ENCODE measurements at regions not wholly inside any gene's neighbourhood (a gene's known extent, or its start where the extent isn't known, plus 50 kb on each side); places are given as distances from the start of the nearest gene placed in this dataset.

DNA sequence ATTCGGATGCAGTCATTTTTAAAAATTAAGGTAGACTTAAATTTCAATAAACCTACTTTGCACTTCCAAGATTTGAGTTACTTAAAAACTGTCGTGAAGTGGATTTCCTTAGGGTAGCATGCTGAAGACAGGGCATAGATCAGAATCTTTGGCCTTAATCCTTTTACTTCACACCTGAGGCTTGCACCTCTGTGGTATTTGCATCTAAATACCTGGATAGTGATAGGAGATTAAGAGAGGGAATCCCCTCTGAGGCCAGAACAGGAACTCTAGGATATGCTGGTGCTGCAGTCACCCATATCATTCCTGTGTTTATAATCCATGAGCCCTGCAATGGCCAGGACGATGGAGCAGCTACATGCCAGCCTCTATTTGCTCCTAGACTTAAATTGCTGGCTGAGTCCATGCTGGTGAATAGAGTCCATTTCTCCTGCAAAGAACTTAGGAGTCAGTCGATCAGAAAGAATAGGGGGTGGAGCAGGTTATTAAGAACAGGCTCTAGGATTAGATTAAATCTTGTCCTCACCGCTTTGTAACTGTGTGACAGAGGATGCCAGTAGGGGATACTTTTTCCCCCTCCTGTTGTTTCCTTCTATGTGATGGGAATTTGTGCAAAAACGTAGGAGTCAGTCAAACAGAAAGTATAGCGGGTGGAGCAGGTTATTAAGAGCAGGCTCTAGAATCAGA lies 333.6 kb downstream of the DUSP10 start:
- FAIRE-seq (no peak), DNase-seq (ENCODE audit: low spot score) (no peak), ATAC-seq (no peak)
- POLR2A ChIA-PET = no interaction called here
- no peaks in the 10 kb centered on the region for H3K79me2 ChIP-seq (ENCODE audit: insufficient read depth, low read length)
- CTCF ChIA-PET (ENCODE audit: low intra/inter-chr PET ratio, low total read pairs) = no interaction called here
- in situ Hi-C loops (cut with HindIII; ENCODE audit: extremely low pct_ligation_motif_present, low pct_unique_long_range_greater_than_20kb) (no loop called here), intact Hi-C loops (cut with micrococcal nuclease; ENCODE audit: unreplicated experiment) (no loop called here)
- no peak overlapping the region for H3K4me2 ChIP-seq (ENCODE audit: low read depth, low read length)
- no peaks in the 10 kb centered on the region for H3K4me1 ChIP-seq (ENCODE audit: insufficient read depth, low read length)
- H4K20me1 ChIP-seq (ENCODE audit: insufficient read depth, low read length) = no peaks in the 10 kb centered on the region
- no peaks in the 10 kb centered on the region; the same call in 1 of the 2 replicates for H3K9me3 ChIP-seq (ENCODE audit: low read length)
- BruUV-seq (replicated peaks) = no TSS peak
- no peak overlapping the region for H3K4me3 ChIP-seq (replicated peaks in 1 of 3; ENCODE audit: insufficient read depth in 1 of 3, low read depth in 2 of 3, low read length in 3 of 3)
- H3K36me3 ChIP-seq (replicated peaks in 1 of 2; ENCODE audit: control insufficient read depth in 1 of 2, insufficient read depth in 2 of 2, low read length in 2 of 2) = no peaks in the 10 kb centered on the region
- 6% methylated on average over 7 of the region's 7 CpGs for WGBS (ENCODE audit: low lambda C conversion rate)
- no peaks in the 10 kb centered on the region for H3K27me3 ChIP-seq (ENCODE audit: control insufficient read depth in 1 of 2, insufficient read depth in 2 of 2, low read length in 2 of 2)
- no peak overlapping the region for H2AFZ ChIP-seq (ENCODE audit: low read length)
- H3K27ac ChIP-seq (ENCODE audit: extremely low read length, insufficient read depth, low read length) = no peak overlapping the region
- H3K9ac ChIP-seq (ENCODE audit: insufficient read depth, low read depth, low read length) = no peak overlapping the region
- TF ChIP-seq NCOR1 (IDR thresholded peaks at IDR 0.05; ENCODE audit: borderline replicate concordance, low read length) = no peak
- no peak for TF ChIP-seq ZNF609 (CRISPR knock-in tag; IDR thresholded peaks at IDR 0.05; ENCODE audit: borderline replicate concordance)
- TF ChIP-seq ZNF143 (CRISPR knock-in tag; IDR thresholded peaks at IDR 0.05) = no peak
- TF ChIP-seq, protein P1, sequence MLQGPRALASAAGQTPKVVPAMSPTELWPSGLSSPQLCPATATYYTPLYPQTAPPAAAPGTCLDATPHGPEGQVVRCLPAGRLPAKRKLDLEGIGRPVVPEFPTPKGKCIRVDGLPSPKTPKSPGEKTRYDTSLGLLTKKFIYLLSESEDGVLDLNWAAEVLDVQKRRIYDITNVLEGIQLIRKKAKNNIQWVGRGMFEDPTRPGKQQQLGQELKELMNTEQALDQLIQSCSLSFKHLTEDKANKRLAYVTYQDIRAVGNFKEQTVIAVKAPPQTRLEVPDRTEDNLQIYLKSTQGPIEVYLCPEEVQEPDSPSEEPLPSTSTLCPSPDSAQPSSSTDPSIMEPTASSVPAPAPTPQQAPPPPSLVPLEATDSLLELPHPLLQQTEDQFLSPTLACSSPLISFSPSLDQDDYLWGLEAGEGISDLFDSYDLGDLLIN (CRISPR knock-in tag; IDR thresholded peaks at IDR 0.05; ENCODE audit: borderline replicate concordance) = no peak
- TF ChIP-seq ZNF773 (CRISPR knock-in tag; IDR thresholded peaks at IDR 0.05; ENCODE audit: borderline replicate concordance) = no peak
- no peak for TF ChIP-seq MAF1 (CRISPR knock-in tag; IDR thresholded peaks at IDR 0.05; ENCODE audit: borderline replicate concordance)
- TF ChIP-seq ZBTB26 (CRISPR knock-in tag; IDR thresholded peaks at IDR 0.05; ENCODE audit: borderline replicate concordance) = no peak
- TF ChIP-seq ZNF839 (CRISPR knock-in tag; IDR thresholded peaks at IDR 0.05; ENCODE audit: borderline replicate concordance) = no peak
- no peak for TF ChIP-seq KDM3A (CRISPR knock-in tag; IDR thresholded peaks at IDR 0.05; ENCODE audit: low read depth)
- TF ChIP-seq ATAD3A (CRISPR knock-in tag; IDR thresholded peaks at IDR 0.05) = no peak
- no peak for TF ChIP-seq ZNF431 (CRISPR knock-in tag; IDR thresholded peaks at IDR 0.05; ENCODE audit: borderline replicate concordance, low read depth)
- TF ChIP-seq, protein P2, sequence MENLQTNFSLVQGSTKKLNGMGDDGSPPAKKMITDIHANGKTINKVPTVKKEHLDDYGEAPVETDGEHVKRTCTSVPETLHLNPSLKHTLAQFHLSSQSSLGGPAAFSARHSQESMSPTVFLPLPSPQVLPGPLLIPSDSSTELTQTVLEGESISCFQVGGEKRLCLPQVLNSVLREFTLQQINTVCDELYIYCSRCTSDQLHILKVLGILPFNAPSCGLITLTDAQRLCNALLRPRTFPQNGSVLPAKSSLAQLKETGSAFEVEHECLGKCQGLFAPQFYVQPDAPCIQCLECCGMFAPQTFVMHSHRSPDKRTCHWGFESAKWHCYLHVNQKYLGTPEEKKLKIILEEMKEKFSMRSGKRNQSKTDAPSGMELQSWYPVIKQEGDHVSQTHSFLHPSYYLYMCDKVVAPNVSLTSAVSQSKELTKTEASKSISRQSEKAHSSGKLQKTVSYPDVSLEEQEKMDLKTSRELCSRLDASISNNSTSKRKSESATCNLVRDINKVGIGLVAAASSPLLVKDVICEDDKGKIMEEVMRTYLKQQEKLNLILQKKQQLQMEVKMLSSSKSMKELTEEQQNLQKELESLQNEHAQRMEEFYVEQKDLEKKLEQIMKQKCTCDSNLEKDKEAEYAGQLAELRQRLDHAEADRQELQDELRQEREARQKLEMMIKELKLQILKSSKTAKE (CRISPR knock-in tag; IDR thresholded peaks at IDR 0.05; ENCODE audit: borderline replicate concordance) = no peak

Data from HepG2 (cell line).